NCI-H2196 (cell line): ENCODE measurements at regions not wholly inside any gene's neighbourhood (a gene's known extent, or its start where the extent isn't known, plus 50 kb on each side); places are given as distances from the start of the nearest gene placed in this dataset.

Experiments
- DNase-seq: peaks from one replicate; lab custom pipeline; 2025; ENCODE audit not compliant: unreplicated experiment; lab: John Stamatoyannopoulos, UW

GRCh38 chr5:88489364-88489763 is 220.7 kb upstream of the TMEM161B start:
- no peak for DNase-seq

GRCh38 chr5:88488561-88488960 is 219.9 kb upstream of the TMEM161B start:
- no peak for DNase-seq

- no peak for DNase-seq
Observed at GRCh38 chr5:88488130-88488529, 219.5 kb upstream of the TMEM161B start.

GRCh38 chr5:88487066-88487465 is 218.4 kb upstream of the TMEM161B start:
- DNase-seq: no peak

- DNase-seq: no peak
Observed at GRCh38 chr5:88486431-88486830, 217.8 kb upstream of the TMEM161B start.

GRCh38 chr5:88485531-88485930 is 216.9 kb upstream of the TMEM161B start:
- no peak for DNase-seq

- DNase-seq: no peak
Observed at GRCh38 chr5:88483964-88484672, 215.5 kb upstream of the TMEM161B start.

- DNase-seq: no peak
Observed at GRCh38 chr5:88480801-88481499, 212.3 kb upstream of the TMEM161B start.

- DNase-seq: no peak
Observed at GRCh38 chr5:88480245-88480644, 211.6 kb upstream of the TMEM161B start.

- DNase-seq: no peak
Observed at GRCh38 chr5:88474574-88474973, 205.9 kb upstream of the TMEM161B start.

- no peak for DNase-seq
Observed at GRCh38 chr5:88470745-88471144, 202.1 kb upstream of the TMEM161B start.

GRCh38 chr5:88459971-88460370 is 191.3 kb upstream of the TMEM161B start:
- no peak for DNase-seq

- DNase-seq: no peak
Observed at GRCh38 chr5:88452820-88453219, 184.2 kb upstream of the TMEM161B start.

- DNase-seq: no peak
Observed at GRCh38 chr5:88450239-88450638, 181.6 kb upstream of the TMEM161B start.

GRCh38 chr5:88438006-88438405 is 169.4 kb upstream of the TMEM161B start:
- DNase-seq: no peak

GRCh38 chr5:88436290-88436689 is 167.6 kb upstream of the TMEM161B start:
- no peak for DNase-seq

- DNase-seq: no peak
Observed at GRCh38 chr5:88428633-88429032, 160.0 kb upstream of the TMEM161B start.

- DNase-seq: no peak
Observed at GRCh38 chr5:88426441-88426840, 157.8 kb upstream of the TMEM161B start.

- no peak for DNase-seq
Observed at GRCh38 chr5:88425124-88425523, 156.5 kb upstream of the TMEM161B start.

- no peak for DNase-seq
Observed at GRCh38 chr5:88419931-88420330, 151.3 kb upstream of the TMEM161B start.

- DNase-seq: no peak
Observed at GRCh38 chr5:88407341-88407740, 138.7 kb upstream of the TMEM161B start.

GRCh38 chr5:88405783-88406182 is 137.1 kb upstream of the TMEM161B start:
- no peak for DNase-seq

GRCh38 chr5:88404405-88404804 is 135.8 kb upstream of the TMEM161B start:
- DNase-seq: no peak
